ENCODE measurements at regions not wholly inside any gene's neighbourhood (a gene's known extent, or its start where the extent isn't known, plus 50 kb on each side); places are given as distances from the start of the nearest gene placed in this dataset.

GRCh38 chr3:76669322-76669721 is 370.6 kb upstream of the ROBO2 start:
- no peak for DNase-seq (ENCODE audit: low read depth)

- DNase-seq (ENCODE audit: low read depth) = no peak
These were observed 366.7 kb upstream of the ROBO2 start for GRCh38 chr3:76673171-76673570.

GRCh38 chr3:76679541-76679940 is 360.4 kb upstream of the ROBO2 start:
- no peak for DNase-seq (ENCODE audit: low read depth)

DNA sequence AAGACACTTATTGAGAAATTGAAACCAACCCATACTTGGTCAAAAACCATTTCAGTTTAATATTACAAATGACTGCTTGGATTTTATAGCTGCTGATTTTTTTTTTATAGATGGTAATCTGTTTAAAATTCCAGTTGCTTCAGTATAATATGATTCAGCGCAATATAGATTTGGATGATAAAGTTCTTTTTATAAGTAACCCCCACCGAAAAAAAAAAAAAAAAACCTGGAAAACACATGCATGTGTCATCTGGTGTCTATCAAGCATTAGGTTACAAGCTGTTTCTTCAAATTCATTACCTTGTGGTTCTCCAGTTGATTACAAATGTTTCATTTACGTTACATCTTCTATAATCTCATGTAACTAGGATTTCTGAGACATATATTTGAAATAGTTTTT is 356.6 kb upstream of the ROBO2 start:
- no peak for DNase-seq (ENCODE audit: low read depth)

DNA sequence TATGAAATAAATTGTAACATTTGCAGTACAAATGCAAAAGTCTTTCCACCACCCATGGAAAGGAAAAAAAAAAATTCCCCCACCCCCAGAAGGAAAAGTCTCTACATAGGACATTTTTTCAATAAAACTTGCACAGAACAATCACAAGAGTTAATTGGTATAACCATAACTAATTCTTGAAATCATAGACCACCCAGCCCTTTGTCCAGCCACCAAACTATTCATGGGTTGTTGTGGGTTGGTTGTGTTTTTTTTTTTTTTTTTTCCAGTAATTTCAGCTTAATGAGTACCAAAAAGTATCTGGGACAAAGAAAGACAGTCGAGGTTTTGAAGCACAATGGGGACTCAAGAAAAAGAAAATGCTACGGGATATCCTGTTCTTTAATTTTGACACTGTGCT is 355.0 kb upstream of the ROBO2 start:
- no peak for DNase-seq (ENCODE audit: low read depth)

DNA sequence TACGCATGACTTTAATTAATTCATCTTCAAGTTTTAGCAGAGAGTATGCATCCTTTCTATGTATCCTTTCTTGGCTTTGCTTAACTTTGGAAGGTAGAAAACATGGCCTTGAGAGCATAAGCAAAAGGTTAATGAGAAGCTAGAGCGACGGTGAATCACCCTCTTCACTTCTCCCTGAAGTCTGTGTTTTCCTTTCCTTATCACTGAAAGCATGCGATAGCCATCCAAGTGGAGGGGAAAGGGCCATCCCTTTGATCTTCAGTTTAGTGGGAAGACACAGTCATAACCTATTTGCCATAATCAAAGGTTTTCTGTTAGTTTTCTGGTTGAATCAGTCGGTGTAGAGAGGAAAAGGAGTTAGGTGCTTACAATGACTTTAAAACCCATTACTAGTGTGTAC is 354.0 kb upstream of the ROBO2 start:
- no peak for DNase-seq (ENCODE audit: low read depth)

DNA sequence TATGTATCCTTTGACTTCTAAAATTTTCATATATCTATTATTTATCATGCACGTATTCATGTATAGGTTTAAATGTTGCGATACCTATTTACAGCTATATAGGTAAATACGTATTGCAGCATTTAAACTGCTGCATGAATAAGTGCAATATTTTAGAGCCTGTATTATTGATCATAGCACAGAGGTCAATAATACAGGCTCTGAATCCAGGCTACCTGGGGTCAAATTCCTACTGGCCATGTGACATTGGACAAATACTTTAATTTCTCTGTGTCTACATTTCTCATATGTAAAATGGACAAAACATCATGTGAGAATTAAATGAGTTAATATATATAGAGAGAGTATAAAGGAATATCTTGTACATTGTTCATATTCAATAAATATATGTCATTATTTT is 352.9 kb upstream of the ROBO2 start:
- no peak for DNase-seq (ENCODE audit: low read depth)

DNA sequence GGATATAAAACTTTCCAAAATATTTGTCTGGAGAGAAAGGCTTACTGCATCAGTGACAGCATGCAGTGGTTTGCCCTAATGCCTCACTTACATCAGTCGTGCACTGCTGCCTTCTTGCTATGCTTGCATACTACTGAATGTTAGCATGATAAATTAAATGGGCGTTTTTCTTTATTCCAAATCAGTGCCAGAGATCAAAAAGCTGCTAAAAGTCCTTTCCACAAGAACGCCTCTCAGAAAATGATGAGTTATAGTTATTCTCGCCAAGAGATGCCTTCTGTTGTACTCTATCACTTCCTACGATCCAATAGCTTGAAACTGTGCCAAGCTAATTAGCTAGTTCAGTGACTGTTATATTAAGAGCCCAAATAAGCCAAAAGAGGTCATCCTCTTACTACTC is 345.8 kb upstream of the ROBO2 start:
- no peak for DNase-seq (ENCODE audit: low read depth)

- no peak for DNase-seq (ENCODE audit: low read depth)
These were observed 341.7 kb upstream of the ROBO2 start for GRCh38 chr3:76698136-76698706.

DNA sequence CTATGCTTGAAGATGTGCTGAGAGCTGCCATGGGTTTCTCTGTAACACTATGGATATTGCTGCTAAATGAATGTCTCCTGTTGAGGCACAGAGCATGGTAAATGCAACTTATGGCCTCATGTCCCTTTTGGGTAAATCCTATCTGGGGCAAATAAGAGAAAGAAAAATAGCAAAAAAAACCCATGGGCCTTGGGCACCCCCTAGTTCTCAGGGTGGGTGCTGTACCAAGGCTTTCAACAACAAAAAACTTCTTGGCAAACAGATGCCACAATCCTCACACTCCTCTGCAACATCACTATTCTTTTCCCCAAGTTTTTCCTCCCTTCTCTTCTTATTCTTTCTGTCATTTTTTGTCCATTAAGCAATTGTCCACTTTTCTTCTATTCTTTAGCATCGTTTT is 340.1 kb upstream of the ROBO2 start:
- no peak for DNase-seq (ENCODE audit: low read depth)

DNA sequence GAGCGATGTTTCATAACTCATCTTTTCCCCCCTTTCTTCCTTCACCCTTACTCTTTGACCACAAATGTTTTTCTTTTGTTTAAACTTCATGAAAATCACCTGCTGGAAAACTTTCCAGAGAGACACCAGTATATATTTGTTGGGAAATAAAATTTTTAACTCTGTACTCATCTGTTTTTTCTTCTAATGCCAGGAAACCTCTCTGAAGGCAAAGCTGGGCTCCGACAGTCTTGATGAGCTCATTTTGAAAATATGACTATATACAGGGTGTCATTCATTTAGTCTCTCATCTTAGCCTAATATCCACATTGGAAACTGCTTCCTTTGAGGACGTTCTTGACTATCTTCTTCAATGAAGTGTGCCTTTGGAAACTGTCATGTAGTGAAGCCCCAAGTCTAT is 339.6 kb upstream of the ROBO2 start:
- no peak for DNase-seq (ENCODE audit: low read depth)

DNA sequence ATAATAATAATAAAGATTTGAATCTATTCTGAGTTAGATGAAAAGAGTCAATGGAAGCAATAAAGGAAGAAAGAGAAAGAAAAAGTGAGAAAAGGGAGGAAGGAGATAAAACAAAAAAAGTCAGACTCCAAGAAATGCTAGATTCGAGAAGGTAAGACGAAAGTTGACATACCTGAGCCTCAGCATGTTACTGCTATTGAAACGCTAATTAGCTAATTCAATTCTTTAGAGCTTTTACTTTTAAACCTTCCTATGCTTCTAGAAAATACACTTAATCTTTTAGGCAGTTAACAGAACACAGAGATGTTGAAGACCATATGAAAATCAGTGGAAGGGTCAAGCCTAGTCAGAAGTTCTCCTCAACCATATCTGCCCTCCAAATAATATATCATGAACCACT is 337.2 kb upstream of the ROBO2 start:
- no peak for DNase-seq (ENCODE audit: low read depth)

DNA sequence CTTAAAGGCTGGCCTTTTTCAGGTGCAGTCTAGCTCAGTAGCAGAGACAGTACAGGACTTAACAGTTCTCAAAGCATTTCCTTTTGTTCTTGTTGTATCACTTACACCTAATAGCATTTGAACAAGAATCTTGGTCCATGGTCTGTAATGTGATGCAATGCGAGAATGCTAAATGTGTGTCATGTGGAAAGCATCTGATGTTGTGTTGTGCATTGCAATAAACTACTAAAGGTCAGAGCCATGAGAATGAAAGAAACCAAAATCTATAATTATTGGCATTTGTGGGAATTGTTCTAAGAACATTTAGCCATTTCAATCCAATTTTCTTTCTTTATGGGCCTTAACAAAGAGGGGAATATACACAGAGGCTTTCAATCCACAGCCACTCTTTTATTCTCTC is 324.5 kb upstream of the ROBO2 start:
- DNase-seq (ENCODE audit: low read depth) = no peak

- DNase-seq (ENCODE audit: low read depth) = no peak
These were observed 316.5 kb upstream of the ROBO2 start for GRCh38 chr3:76723366-76723765.

- DNase-seq (ENCODE audit: low read depth) = no peak
These were observed 315.8 kb upstream of the ROBO2 start for GRCh38 chr3:76724075-76724474.

DNA sequence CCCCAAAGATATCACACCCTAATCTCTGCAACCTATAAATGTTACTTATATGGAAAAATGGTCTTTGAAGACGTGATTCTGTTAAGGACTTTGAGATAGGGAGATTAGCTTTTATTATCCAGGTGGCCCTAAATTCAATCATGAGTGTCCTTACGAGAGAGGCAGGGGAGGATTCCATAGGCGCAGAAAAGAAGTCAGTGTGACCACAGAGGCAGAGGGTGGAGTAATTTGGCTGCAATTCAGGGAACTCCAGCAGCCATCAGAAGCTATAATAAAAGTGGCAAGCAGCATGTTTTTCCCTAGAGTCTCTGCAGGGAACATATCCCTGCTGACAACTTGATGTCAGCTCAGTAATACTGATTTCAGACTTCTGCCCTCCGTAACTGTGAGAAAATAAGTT is 315.2 kb upstream of the ROBO2 start:
- DNase-seq (ENCODE audit: low read depth) = no peak

GRCh38 chr3:76726034-76726433 is 313.9 kb upstream of the ROBO2 start:
- no peak for DNase-seq (ENCODE audit: low read depth)

DNA sequence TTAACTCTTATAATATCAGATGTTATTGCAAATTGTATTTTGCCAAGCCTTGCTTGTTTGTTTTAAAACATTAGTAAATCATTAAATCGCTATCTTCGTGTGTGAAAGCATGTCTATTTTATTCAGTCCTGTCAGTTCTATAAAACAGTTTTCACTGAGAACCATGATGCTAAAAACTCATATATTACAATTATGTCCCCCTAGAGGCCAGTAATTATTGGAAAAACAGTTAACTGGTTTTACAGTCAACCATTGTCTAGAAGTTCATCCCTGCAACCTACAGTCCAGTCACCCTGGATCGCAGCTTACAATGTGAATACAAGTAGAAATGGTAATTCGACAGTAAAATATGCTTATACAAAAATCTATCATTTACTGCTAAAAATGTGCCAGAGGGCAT is 311.5 kb upstream of the ROBO2 start:
- no peak for DNase-seq (ENCODE audit: low read depth)

GRCh38 chr3:76731471-76731870 is 308.4 kb upstream of the ROBO2 start:
- no peak for DNase-seq (ENCODE audit: low read depth)

DNA sequence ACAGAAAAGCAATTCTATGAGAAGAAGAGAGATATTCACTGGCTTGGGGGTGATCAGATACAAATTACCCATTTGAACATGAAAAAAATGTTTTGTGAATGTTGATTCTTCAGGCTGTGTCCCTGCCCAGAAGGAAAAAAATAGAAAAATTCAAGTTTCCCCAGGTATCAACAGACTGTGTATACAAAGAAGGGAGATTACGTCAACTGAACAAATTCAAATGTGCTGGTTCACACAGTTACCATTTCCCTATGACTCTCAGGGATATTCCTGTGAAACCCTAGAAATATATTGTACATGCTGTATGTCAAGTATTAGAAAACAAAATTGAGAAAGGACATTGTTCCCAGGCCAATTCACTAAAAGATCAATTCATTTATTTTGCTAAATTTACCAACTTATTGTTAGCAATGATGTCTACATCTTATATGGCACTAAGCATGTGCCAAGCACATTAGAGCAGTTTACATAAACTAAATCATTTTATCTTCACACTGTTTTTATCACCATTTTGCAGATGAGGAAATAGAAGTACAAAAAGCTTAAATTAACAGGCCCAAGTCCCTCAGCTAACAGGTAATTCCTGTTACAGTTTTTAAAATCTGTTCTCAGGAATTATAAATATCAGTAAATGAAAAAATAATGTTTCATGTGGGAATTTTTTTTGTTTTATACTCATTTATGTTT is 306.7 kb upstream of the ROBO2 start:
- no peak for DNase-seq (ENCODE audit: low read depth)

DNA sequence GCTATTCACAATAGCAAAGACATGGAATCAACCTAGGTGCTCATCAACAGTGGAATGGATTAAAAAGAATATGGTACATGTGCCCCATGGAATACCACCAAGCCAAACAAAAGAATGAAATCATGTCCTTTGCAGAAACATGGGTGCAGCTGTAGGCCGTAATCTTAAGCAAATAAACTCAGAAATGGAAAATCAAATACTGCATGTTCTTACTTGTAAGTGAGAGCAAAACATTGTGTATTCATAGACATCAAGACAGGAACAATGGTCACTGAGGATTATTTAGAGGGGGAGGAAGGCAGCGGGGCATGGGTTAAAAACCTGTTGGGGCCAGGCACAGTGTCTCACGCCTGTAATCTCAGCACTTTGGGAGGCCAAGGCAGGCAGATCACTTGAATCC is 304.7 kb upstream of the ROBO2 start:
- DNase-seq (ENCODE audit: low read depth) = no peak

DNA sequence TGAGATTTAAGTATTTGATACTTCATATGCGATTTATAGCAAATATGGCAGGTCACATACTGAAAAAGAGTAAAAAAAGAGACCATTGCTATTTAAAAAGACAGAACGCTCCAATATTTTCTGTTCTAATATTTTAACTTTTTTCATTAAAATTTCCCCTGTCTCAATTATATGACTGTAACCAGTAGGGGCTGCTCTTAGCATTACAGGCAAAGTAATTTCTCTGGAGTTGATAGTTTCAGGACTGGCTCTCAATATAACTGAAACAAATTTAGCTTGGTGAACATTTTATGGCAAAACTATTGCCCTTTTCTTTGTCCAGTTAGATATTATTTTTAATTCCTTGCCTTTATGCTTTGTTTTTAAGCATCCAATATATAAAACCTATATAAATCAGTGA is 286.3 kb upstream of the ROBO2 start:
- no peak for DNase-seq (ENCODE audit: low read depth)

DNA sequence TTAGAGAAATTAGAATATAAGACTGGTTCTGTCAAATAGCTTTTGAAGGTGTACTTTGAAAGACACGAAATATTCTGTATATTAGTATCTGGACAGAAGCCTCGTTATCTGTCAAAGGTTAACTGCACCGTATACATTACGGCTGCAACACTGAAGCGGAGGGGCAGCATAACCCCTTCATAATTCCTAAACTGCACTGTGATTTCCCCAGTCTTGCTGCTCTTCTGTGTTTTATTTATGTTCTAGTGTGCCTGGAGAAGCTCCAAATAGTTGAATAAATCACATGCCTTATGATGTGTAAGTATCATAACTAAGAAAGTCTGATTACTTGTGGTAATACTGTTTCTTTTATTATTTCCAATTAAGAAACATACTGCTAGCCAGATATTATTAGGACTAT is 285.7 kb upstream of the ROBO2 start:
- DNase-seq (ENCODE audit: low read depth) = no peak

DNA sequence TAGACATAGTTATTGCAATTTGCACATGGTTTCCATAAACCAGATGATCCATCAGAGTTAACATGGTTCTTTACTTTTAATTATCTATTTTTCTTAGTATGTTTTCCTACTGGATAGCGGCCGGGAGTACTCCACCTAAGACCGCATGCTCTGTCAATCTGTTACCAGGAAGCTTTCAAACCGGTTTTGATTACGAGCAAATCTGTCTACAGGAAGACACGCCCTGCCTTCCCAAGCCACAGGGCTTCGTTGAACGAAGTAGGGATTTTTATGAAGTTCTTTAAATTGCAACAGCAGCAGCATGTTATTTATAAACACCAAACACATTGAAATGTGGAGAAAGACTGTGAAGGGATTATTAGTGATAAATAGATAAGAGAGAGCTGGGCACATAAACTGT is 283.3 kb upstream of the ROBO2 start:
- no peak for DNase-seq (ENCODE audit: low read depth)

Measured in myocyte (in vitro differentiated cells).